Urinary bladder (tissue), 3 donors: ENCODE measurements at regions not wholly inside any gene's neighbourhood (a gene's known extent, or its start where the extent isn't known, plus 50 kb on each side); places are given as distances from the start of the nearest gene placed in this dataset.

ENCODE experiments used
- DNase-seq: peaks from one replicate; pipeline ENCODE4 v3.0.0-alpha.2; 2015; ENCODE audit errors: extremely low spot score
- H3K27ac ChIP-seq: one replicate; pipeline ENCODE4 v1.5.1; 2013; ENCODE audit warnings: low read depth, mild to moderate bottlenecking, moderate library complexity
- H3K36me3 ChIP-seq: one replicate; pipeline ENCODE4 v1.6.1; 2013; ENCODE audit warnings: mild to moderate bottlenecking, moderate library complexity; ENCODE audit not compliant: insufficient read depth
- H3K4me1 ChIP-seq: one replicate; pipeline ENCODE4 v1.6.1; 2013; ENCODE audit warnings: mild to moderate bottlenecking, moderate library complexity; ENCODE audit not compliant: insufficient read depth
- H3K4me3 ChIP-seq: one replicate; pipeline ENCODE4 v1.5.1; 2013; ENCODE audit warnings: low read depth, low read length
- whole genome bisulfite sequencing: extraction: QIAGEN DNeasy Blood & Tissue Kit; methylation state at CpG from one replicate; pipeline ENCODE4 v1.1.7; 2013; 5-methylcytosine and 5-hydroxymethylcytosine counted together
- donor health status: healthy with polysubstance abuse.
- donor health status: healthy.

- WGBS, result 88% methylated on average over 3 of the region's 3 CpGs
- no peak overlapping the region for H3K27ac ChIP-seq
- no peak for DNase-seq
These were observed 82.8 kb downstream of the MAFB start for GRCh38 chr20:40606237-40606636.

GRCh38 chr20:40604416-40604815 is 84.6 kb downstream of the MAFB start:
- Histone ChIP-seq H3K36me3 (no peaks in the 10 kb centered on the region), H3K4me3 (no peak overlapping the region), H3K27ac (no peak overlapping the region), H3K4me1 (no peaks in the 10 kb centered on the region)
- no peak for DNase-seq
- WGBS, result 58% methylated on average over 5 of the region's 5 CpGs

More at GRCh38 chr20:40606237-40606636, 82.8 kb downstream of the MAFB start:
- Histone ChIP-seq H3K36me3 (no peaks in the 10 kb centered on the region), H3K4me3 (no peak overlapping the region), H3K4me1 (no peaks in the 10 kb centered on the region)

GRCh38 chr20:40603057-40603651 is 85.9 kb downstream of the MAFB start:
- no peak for DNase-seq
- Histone ChIP-seq H3K27ac (no peak overlapping the region), H3K4me1 (no peaks in the 10 kb centered on the region), H3K4me3 (no peak overlapping the region), H3K36me3 (no peaks in the 10 kb centered on the region)
- 66% methylated on average over 3 of the region's 3 CpGs for WGBS

- H3K4me1 ChIP-seq, result no peaks in the 10 kb centered on the region
- no peak overlapping the region for H3K4me3 ChIP-seq
- no peaks in the 10 kb centered on the region for H3K36me3 ChIP-seq
- H3K27ac ChIP-seq, result no peak overlapping the region
- 93% methylated on average over 1 of the region's 1 CpG for WGBS
- no peak for DNase-seq
These were observed 86.7 kb downstream of the MAFB start for GRCh38 chr20:40602381-40602780.

- DNase-seq, result no peak
These were observed 88.4 kb downstream of the MAFB start for GRCh38 chr20:40600441-40601219.

GRCh38 chr20:40599987-40600386 is 89.0 kb downstream of the MAFB start:
- Histone ChIP-seq H3K27ac (no peak overlapping the region), H3K4me1 (no peaks in the 10 kb centered on the region), H3K36me3 (no peaks in the 10 kb centered on the region), H3K4me3 (no peak overlapping the region)
- no peak for DNase-seq
- WGBS, result 83% methylated on average over 3 of the region's 3 CpGs

More at GRCh38 chr20:40600441-40601219, 88.4 kb downstream of the MAFB start:
- H3K27ac ChIP-seq, result no peak overlapping the region
- H3K4me3 ChIP-seq, result no peak overlapping the region
- WGBS, result 66% methylated on average over 2 of the region's 2 CpGs
- H3K36me3 ChIP-seq, result no peaks in the 10 kb centered on the region
- H3K4me1 ChIP-seq, result no peaks in the 10 kb centered on the region

- no peak for DNase-seq
- no peak overlapping the region for H3K4me3 ChIP-seq
These were observed 96.1 kb downstream of the MAFB start for GRCh38 chr20:40592941-40593340.

GRCh38 chr20:40591536-40591935 is 97.5 kb downstream of the MAFB start:
- no peaks in the 10 kb centered on the region for H3K4me1 ChIP-seq
- no peak for DNase-seq
- no peak overlapping the region for H3K4me3 ChIP-seq
- H3K27ac ChIP-seq, result no peak overlapping the region
- H3K36me3 ChIP-seq, result no peaks in the 10 kb centered on the region
- WGBS, result 92% methylated on average over 1 of the region's 1 CpG

More at GRCh38 chr20:40592941-40593340, 96.1 kb downstream of the MAFB start:
- Histone ChIP-seq H3K4me1 (no peaks in the 10 kb centered on the region), H3K27ac (no peak overlapping the region), H3K36me3 (no peaks in the 10 kb centered on the region)
- 77% methylated on average over 1 of the region's 1 CpG for WGBS

- Histone ChIP-seq H3K4me3 (no peak overlapping the region), H3K4me1 (no peaks in the 10 kb centered on the region), H3K36me3 (no peaks in the 10 kb centered on the region), H3K27ac (no peak overlapping the region)
- no peak for DNase-seq
- 56% methylated on average over 1 of the region's 1 CpG for WGBS
These were observed 97.9 kb downstream of the MAFB start for GRCh38 chr20:40591119-40591518.

GRCh38 chr20:40589581-40589980 is 99.5 kb downstream of the MAFB start:
- no peaks in the 10 kb centered on the region for H3K36me3 ChIP-seq
- no peaks in the 10 kb centered on the region for H3K4me1 ChIP-seq
- no peak overlapping the region for H3K4me3 ChIP-seq
- 48% methylated on average over 2 of the region's 2 CpGs for WGBS
- H3K27ac ChIP-seq, result no peak overlapping the region
- DNase-seq, result no peak

- WGBS, result 74% methylated on average over 4 of the region's 4 CpGs
- Histone ChIP-seq H3K4me3 (no peak overlapping the region), H3K4me1 (no peaks in the 10 kb centered on the region), H3K27ac (no peak overlapping the region), H3K36me3 (no peaks in the 10 kb centered on the region)
- DNase-seq, result no peak
These were observed 100.1 kb downstream of the MAFB start for GRCh38 chr20:40588891-40589290.

- 83% methylated on average over 7 of the region's 7 CpGs for WGBS
- no peak overlapping the region for H3K27ac ChIP-seq
- no peaks in the 10 kb centered on the region for H3K4me1 ChIP-seq
- DNase-seq, result no peak
- no peaks in the 10 kb centered on the region for H3K36me3 ChIP-seq
- H3K4me3 ChIP-seq, result no peak overlapping the region
These were observed 102.0 kb downstream of the MAFB start for GRCh38 chr20:40587038-40587437.

- H3K4me1 ChIP-seq, result no peaks in the 10 kb centered on the region
- no peak overlapping the region for H3K4me3 ChIP-seq
- H3K36me3 ChIP-seq, result no peaks in the 10 kb centered on the region
- 42% methylated on average over 3 of the region's 3 CpGs for WGBS
- DNase-seq, result no peak
- no peak overlapping the region for H3K27ac ChIP-seq
These were observed 104.8 kb downstream of the MAFB start for GRCh38 chr20:40584130-40584809.

- Histone ChIP-seq H3K36me3 (no peaks in the 10 kb centered on the region), H3K27ac (no peak overlapping the region), H3K4me3 (no peak overlapping the region), H3K4me1 (no peaks in the 10 kb centered on the region)
- 83% methylated on average over 7 of the region's 7 CpGs for WGBS
- no peak for DNase-seq
These were observed 105.4 kb downstream of the MAFB start for GRCh38 chr20:40583636-40584035.
